ENCODE measurements at regions not wholly inside any gene's neighbourhood (a gene's known extent, or its start where the extent isn't known, plus 50 kb on each side); places are given as distances from the start of the nearest gene placed in this dataset.

DNA sequence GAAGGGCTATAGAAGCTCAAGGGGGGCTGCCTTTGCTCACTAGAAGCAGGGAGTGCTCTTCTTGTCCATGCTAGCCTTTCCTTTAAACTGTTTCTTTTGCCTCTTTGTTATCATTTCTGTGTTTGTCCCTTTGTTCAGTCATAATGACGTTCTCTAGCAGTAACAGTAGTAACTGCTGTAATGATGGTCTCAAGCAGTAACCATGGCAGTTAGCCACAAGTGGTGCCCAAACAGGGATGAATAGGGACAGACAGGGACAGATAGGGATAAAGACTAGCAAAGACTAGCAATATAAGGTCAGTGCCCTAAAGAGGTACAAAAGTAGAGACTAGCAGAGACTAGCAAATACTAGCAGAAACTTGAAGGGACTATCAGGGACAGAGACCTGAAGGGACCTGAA is 869.0 kb upstream of the PRR20A start:
- peaks cover 3% of the 10 kb centered on the region for H3K9me3 ChIP-seq (ENCODE audit: control insufficient read depth, insufficient read depth, low read length)
- no peaks in the 10 kb centered on the region for H3K4me1 ChIP-seq (ENCODE audit: control insufficient read depth, insufficient read depth, low read length)
- no peak for DNase-seq (ENCODE audit: low read depth in 4 of 6, low spot score in 6 of 6)
- no peaks in the 10 kb centered on the region for H3K27me3 ChIP-seq (ENCODE audit: control insufficient read depth, insufficient read depth, low read length)
- no peaks in the 10 kb centered on the region for H3K36me3 ChIP-seq (ENCODE audit: control insufficient read depth, insufficient read depth, low read length)
- WGBS (ENCODE audit: insufficient coverage): no CpG with 5 or more reads among the region's 1 CpG
- no peak overlapping the region for H3K27ac ChIP-seq (ENCODE audit: low read depth, low read length)
- H3K4me3 ChIP-seq (ENCODE audit: low read depth, low read length): no peak overlapping the region

DNA sequence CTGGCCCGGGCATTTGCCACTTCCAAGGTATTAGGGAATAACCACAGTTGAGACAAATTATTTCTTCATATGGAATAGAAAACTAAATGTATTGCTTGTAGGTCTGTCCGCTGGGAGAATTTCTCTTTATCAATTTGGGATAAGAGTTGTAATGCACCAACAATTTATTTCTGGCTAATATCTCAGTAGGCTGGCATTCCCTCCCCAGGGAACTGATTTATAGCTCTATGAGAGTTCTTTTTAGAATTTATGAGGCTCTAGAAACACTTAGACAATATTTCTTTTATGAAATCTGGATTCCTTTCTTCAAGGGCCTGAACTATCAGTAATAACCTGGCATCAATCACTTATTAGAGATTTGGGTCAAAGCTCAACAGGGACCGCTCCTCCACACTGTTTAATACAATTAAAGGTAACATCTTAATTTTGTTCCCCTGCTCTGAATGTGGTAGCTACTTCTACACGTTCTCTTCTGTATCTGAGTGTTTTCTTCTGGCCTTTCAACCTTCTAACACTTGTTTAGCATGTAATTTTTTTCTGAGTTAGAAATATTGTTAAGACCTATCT is 857.4 kb upstream of the PRR20A start:
- Histone ChIP-seq H3K4me3 (ENCODE audit: low read depth, low read length) (no peak overlapping the region), H3K36me3 (ENCODE audit: control insufficient read depth, insufficient read depth, low read length) (no peaks in the 10 kb centered on the region), H3K27me3 (ENCODE audit: control insufficient read depth, insufficient read depth, low read length) (no peaks in the 10 kb centered on the region), H3K4me1 (ENCODE audit: control insufficient read depth, insufficient read depth, low read length) (no peaks in the 10 kb centered on the region), H3K27ac (ENCODE audit: low read depth, low read length) (no peak overlapping the region), H3K9me3 (ENCODE audit: control insufficient read depth, insufficient read depth, low read length) (no peaks in the 10 kb centered on the region)
- WGBS (ENCODE audit: insufficient coverage): no CpG with 5 or more reads among the region's 4 CpGs
- DNase-seq (ENCODE audit: low read depth in 4 of 6, low spot score in 6 of 6): peak in 1 of 6 donors; percentile 16

DNA sequence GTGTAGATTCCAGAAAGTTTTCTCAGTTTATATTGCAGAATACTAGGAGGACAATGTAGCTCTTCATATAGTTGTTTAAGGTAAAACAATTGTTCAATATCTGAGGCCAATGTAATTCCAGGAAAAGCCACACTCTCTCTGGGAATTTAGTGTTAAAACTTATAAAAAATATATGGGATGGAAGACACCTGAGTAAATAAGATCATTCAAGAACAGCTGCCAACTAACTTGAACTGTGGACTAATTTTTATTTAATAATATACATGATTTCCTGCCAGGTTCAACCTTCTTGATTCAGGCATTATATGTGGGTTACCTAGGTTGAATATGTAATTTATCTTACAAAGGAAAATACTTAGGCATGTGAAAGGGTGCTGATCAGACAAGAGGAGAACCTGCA is 841.1 kb upstream of the PRR20A start:
- Histone ChIP-seq H3K4me3 (ENCODE audit: low read depth, low read length) (no peak overlapping the region), H3K36me3 (ENCODE audit: control insufficient read depth, insufficient read depth, low read length) (no peaks in the 10 kb centered on the region), H3K9me3 (ENCODE audit: control insufficient read depth, insufficient read depth, low read length) (no peaks in the 10 kb centered on the region), H3K4me1 (ENCODE audit: control insufficient read depth, insufficient read depth, low read length) (no peaks in the 10 kb centered on the region), H3K27ac (ENCODE audit: low read depth, low read length) (no peak overlapping the region), H3K27me3 (ENCODE audit: control insufficient read depth, insufficient read depth, low read length) (no peaks in the 10 kb centered on the region)
- DNase-seq (ENCODE audit: low read depth in 4 of 6, low spot score in 6 of 6): no peak

DNA sequence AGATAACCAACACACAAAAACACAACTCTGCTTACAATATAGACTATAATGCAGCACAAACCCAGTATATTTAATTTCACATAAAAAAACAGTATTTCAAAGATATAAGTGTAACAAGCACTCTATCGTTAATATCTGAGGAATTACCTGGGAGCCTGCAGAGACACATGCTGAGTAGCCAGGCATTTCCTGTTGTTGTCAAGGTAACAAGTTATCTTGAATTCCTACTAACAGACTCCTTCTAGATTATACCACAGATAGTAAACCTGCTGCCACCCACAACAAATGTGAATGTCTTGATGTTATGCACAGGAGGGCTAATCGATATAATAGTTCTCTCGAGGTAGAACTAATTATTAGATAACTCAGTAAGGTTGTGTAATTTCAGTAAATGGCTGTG is 826.0 kb upstream of the PRR20A start:
- H3K4me3 ChIP-seq (ENCODE audit: low read depth, low read length): no peak overlapping the region
- H3K27ac ChIP-seq (ENCODE audit: low read depth, low read length): no peak overlapping the region
- peak in 2 of 6 donors; percentile 2 to 76 for DNase-seq (ENCODE audit: low read depth in 4 of 6, low spot score in 6 of 6)
- H3K27me3 ChIP-seq (ENCODE audit: control insufficient read depth, insufficient read depth, low read length): no peaks in the 10 kb centered on the region
- no peaks in the 10 kb centered on the region for H3K36me3 ChIP-seq (ENCODE audit: control insufficient read depth, insufficient read depth, low read length)
- no CpG with 5 or more reads among the region's 3 CpGs for WGBS (ENCODE audit: insufficient coverage)
- no peaks in the 10 kb centered on the region for H3K9me3 ChIP-seq (ENCODE audit: control insufficient read depth, insufficient read depth, low read length)
- H3K4me1 ChIP-seq (ENCODE audit: control insufficient read depth, insufficient read depth, low read length): no peaks in the 10 kb centered on the region

DNA sequence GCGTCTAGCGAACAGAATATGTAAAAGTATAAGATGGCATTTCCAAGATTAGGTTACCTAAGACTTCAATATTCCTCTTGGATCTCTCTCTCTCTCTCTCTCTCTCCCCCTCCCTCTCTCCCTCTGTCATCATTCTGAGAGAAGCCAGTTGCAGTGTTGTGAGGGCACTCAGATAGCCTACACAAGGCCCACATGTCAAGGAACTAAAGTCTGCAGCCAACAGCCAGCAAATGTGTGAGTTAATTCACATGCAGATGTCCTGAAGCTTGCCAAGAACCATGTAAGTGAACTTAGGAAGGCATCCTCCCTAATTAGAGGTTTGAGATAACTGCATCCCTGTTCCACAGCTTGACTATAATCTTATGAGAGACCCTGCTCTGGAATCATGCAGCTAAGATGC is 822.9 kb upstream of the PRR20A start:
- no CpG with 5 or more reads among the region's 2 CpGs for WGBS (ENCODE audit: insufficient coverage)
- Histone ChIP-seq H3K27me3 (ENCODE audit: control insufficient read depth, insufficient read depth, low read length) (no peaks in the 10 kb centered on the region), H3K27ac (ENCODE audit: low read depth, low read length) (no peak overlapping the region), H3K4me3 (ENCODE audit: low read depth, low read length) (no peak overlapping the region), H3K9me3 (ENCODE audit: control insufficient read depth, insufficient read depth, low read length) (no peaks in the 10 kb centered on the region), H3K36me3 (ENCODE audit: control insufficient read depth, insufficient read depth, low read length) (no peaks in the 10 kb centered on the region), H3K4me1 (ENCODE audit: control insufficient read depth, insufficient read depth, low read length) (no peaks in the 10 kb centered on the region)
- peak in 2 of 6 donors; percentile 18 to 55 for DNase-seq (ENCODE audit: low read depth in 4 of 6, low spot score in 6 of 6)

DNA sequence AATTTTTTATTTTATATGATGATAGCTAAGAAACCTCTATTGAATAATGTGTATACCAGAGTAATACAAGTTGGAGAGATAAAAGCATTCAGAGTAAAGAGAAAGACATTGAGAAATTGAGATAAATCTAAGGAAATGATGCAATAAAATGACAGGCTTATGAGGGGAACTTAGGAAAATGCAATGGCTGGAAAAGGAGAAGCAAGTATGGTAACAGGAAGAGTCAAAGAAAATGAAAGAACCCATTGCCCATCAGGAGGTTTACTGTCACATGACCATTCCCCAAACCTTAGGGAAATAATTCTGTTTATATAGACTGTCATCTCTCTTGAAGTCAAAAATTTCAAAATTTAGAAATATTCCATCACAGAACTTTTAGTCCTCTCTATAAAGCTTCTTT is 808.0 kb upstream of the PRR20A start:
- H3K27me3 ChIP-seq (ENCODE audit: control insufficient read depth, insufficient read depth, low read length): no peaks in the 10 kb centered on the region
- H3K9me3 ChIP-seq (ENCODE audit: control insufficient read depth, insufficient read depth, low read length): no peaks in the 10 kb centered on the region
- H3K4me3 ChIP-seq (ENCODE audit: low read depth, low read length): no peak overlapping the region
- no peaks in the 10 kb centered on the region for H3K36me3 ChIP-seq (ENCODE audit: control insufficient read depth, insufficient read depth, low read length)
- no peak overlapping the region for H3K27ac ChIP-seq (ENCODE audit: low read depth, low read length)
- H3K4me1 ChIP-seq (ENCODE audit: control insufficient read depth, insufficient read depth, low read length): no peaks in the 10 kb centered on the region
- DNase-seq (ENCODE audit: low read depth in 4 of 6, low spot score in 6 of 6): no peak

DNA sequence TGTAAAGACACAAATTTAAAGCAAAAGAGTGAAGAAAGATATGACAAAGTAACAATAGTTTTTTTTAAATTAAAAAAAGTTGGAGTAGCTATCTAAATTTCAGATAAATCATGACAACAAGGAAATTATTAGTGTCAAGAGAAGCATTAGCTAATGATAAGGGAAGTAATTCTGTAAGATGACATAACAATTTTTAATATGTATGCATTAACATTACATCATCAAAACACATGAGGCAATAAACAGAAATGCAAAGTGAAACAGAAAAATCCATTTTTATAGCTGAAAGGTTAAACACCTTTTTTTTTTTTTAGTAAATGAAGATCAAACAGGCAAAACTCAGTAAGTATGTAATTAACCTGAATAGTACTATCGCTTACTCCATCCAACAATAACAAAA is 804.9 kb upstream of the PRR20A start:
- no peaks in the 10 kb centered on the region for H3K9me3 ChIP-seq (ENCODE audit: control insufficient read depth, insufficient read depth, low read length)
- DNase-seq (ENCODE audit: low read depth in 4 of 6, low spot score in 6 of 6): no peak
- no CpG with 5 or more reads among the region's 1 CpG for WGBS (ENCODE audit: insufficient coverage)
- no peaks in the 10 kb centered on the region for H3K36me3 ChIP-seq (ENCODE audit: control insufficient read depth, insufficient read depth, low read length)
- H3K4me3 ChIP-seq (ENCODE audit: low read depth, low read length): no peak overlapping the region
- no peak overlapping the region for H3K27ac ChIP-seq (ENCODE audit: low read depth, low read length)
- H3K4me1 ChIP-seq (ENCODE audit: control insufficient read depth, insufficient read depth, low read length): no peaks in the 10 kb centered on the region
- no peaks in the 10 kb centered on the region for H3K27me3 ChIP-seq (ENCODE audit: control insufficient read depth, insufficient read depth, low read length)

DNA sequence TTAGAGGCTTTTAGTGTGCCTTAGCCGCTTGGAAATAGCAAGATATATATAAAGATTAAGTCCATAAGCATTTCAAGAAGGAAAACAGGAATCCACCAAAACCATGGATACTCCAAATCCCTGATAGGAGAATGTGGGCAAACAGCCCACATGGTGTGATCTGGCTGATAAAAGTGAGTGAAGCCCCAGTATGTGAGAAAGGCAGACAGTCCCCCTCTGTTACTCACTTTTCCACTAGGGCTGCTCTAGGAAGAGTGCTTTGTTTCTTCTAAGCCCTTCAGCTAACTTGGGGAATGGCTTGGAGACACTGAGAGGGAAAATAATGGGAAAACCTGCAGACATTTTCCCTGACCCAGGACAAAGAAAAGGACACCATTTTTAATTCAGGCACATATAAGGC is 802.3 kb upstream of the PRR20A start:
- no peak for DNase-seq (ENCODE audit: low read depth in 4 of 6, low spot score in 6 of 6)
- no CpG with 5 or more reads among the region's 1 CpG for whole genome bisulfite sequencing (ENCODE audit: insufficient coverage)
- no peak overlapping the region for H3K4me3 ChIP-seq (ENCODE audit: low read depth, low read length)
- no peaks in the 10 kb centered on the region for H3K9me3 ChIP-seq (ENCODE audit: control insufficient read depth, insufficient read depth, low read length)
- H3K4me1 ChIP-seq (ENCODE audit: control insufficient read depth, insufficient read depth, low read length): no peaks in the 10 kb centered on the region
- no peak overlapping the region for H3K27ac ChIP-seq (ENCODE audit: low read depth, low read length)
- no peaks in the 10 kb centered on the region for H3K27me3 ChIP-seq (ENCODE audit: control insufficient read depth, insufficient read depth, low read length)
- no peaks in the 10 kb centered on the region for H3K36me3 ChIP-seq (ENCODE audit: control insufficient read depth, insufficient read depth, low read length)

DNA sequence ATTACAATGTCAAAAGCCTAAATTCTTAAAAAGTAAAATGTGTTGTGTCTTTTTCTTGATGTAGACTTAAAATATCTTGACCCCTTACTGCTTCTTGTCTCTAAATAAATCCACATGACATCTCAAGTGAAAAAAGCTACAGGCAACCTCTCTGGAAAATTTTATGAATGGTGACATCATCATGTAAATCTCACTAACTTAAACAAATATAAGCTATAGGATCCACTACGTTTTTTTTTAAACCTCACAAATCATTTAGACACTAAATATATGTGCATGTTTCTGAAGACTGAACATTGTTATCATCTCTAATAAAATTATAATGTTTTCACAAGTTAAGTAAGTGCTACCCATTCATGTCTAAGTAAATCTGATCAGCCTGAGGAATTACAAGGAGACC is 793.7 kb upstream of the PRR20A start:
- WGBS (ENCODE audit: insufficient coverage): no CpG with 5 or more reads among the region's 1 CpG
- no peak for DNase-seq (ENCODE audit: low read depth in 4 of 6, low spot score in 6 of 6)
- no peaks in the 10 kb centered on the region for H3K4me1 ChIP-seq (ENCODE audit: control insufficient read depth, insufficient read depth, low read length)

DNA sequence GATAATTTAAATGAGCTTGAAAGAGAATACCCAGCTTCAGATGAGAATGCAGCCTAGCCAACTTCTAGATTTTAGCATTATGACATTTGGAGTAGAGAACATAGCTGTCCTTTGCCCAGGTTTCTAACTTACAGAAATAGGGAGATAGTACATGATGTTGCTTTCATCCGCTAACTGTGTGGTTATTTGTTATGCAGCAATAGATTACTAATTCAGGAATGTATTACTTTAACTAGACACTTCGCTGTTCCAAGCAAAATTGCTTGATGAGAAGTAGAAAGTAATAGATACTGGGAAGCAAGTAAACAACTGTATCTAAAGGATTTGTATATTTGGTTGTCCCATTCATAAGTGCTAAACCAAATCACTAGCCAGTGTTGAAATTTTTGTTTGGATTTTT is 790.9 kb upstream of the PRR20A start:
- H3K27me3 ChIP-seq (ENCODE audit: control insufficient read depth, insufficient read depth, low read length): no peaks in the 10 kb centered on the region
- no peak for DNase-seq (ENCODE audit: low read depth in 4 of 6, low spot score in 6 of 6)
- no CpG with 5 or more reads among the region's 2 CpGs for WGBS (ENCODE audit: insufficient coverage)

More for the DNA sequence above, 793.7 kb upstream of the PRR20A start:
- H3K27me3 ChIP-seq (ENCODE audit: control insufficient read depth, insufficient read depth, low read length): no peaks in the 10 kb centered on the region
- no peaks in the 10 kb centered on the region for H3K9me3 ChIP-seq (ENCODE audit: control insufficient read depth, insufficient read depth, low read length)
- H3K27ac ChIP-seq (ENCODE audit: low read depth, low read length): no peak overlapping the region
- H3K36me3 ChIP-seq (ENCODE audit: control insufficient read depth, insufficient read depth, low read length): no peaks in the 10 kb centered on the region
- no peak overlapping the region for H3K4me3 ChIP-seq (ENCODE audit: low read depth, low read length)

More for the DNA sequence above, 790.9 kb upstream of the PRR20A start:
- H3K4me3 ChIP-seq (ENCODE audit: low read depth, low read length): no peak overlapping the region
- no peak overlapping the region for H3K27ac ChIP-seq (ENCODE audit: low read depth, low read length)
- H3K4me1 ChIP-seq (ENCODE audit: control insufficient read depth, insufficient read depth, low read length): no peaks in the 10 kb centered on the region
- H3K9me3 ChIP-seq (ENCODE audit: control insufficient read depth, insufficient read depth, low read length): no peaks in the 10 kb centered on the region
- H3K36me3 ChIP-seq (ENCODE audit: control insufficient read depth, insufficient read depth, low read length): no peaks in the 10 kb centered on the region
